T1000 (cell line): ENCODE measurements at regions not wholly inside any gene's neighbourhood (a gene's known extent, or its start where the extent isn't known, plus 50 kb on each side); places are given as distances from the start of the nearest gene placed in this dataset.

Source experiments
- DNase-seq: peaks from one replicate; lab custom pipeline; 2025; ENCODE audit warnings: mixed read lengths; lab: John Stamatoyannopoulos, UW

DNA sequence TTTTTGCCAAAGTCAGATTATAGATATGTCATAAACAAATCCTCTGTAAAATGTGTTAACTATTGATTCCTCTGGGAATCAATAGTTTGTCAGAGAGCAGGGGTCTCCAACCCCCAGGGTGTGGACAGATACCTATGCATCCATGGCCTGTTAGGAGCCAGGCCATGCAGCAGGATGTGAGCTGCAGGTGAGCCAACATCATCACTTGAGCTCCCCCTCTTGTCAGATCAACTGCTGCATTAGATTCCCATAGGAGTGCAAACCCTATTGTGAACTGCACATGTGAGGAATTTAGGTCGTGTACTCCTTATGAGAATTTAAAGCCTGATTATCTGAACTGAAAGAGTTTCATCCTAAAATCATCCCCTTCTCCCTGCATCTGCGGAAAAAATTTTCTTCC, 1365.4 kb downstream of the ARAP2 start:
- DNase-seq, result no peak

DNA sequence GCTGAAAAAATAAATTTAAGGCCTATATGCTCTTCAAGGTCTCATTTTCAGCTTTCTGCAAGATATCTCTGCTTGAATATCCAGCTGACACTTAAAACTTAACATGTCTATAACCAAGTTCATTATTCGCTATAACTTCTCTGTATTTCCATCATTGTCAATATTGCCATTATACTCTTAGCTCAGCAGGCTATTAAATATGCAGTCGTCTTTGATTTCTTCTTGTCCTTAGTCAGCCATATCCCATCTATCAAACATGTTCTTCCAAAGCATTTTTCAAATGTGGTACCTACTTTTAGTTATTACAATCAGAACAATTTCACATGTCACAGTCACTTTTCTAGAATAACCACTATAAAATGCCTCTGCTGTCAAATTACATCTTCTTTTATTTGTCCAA, 1364.1 kb downstream of the ARAP2 start:
- no peak for DNase-seq

DNA sequence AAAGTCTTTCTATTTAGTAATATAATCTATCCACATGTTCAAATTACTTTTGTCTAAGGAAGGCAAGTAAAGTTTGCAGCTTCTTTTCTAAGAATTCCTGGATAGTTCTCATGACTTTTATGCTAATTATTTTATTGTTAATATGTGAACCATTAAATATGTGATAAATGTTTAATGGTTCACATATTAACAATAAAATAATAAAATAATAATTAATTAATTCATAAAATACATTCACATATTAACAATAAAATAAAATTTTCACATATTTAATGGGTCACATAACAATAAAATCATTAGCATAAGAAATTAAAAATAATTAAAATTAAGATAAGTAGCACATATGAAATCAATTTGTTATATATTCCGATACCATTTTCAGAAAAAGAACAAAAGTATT, 1352.4 kb downstream of the ARAP2 start:
- DNase-seq, result no peak

- DNase-seq, result no peak
Observed at GRCh38 chr4:34893382-34893781, 1350.9 kb downstream of the ARAP2 start.

- DNase-seq, result no peak
Observed at GRCh38 chr4:34920032-34920431, 1324.3 kb downstream of the ARAP2 start.

DNA sequence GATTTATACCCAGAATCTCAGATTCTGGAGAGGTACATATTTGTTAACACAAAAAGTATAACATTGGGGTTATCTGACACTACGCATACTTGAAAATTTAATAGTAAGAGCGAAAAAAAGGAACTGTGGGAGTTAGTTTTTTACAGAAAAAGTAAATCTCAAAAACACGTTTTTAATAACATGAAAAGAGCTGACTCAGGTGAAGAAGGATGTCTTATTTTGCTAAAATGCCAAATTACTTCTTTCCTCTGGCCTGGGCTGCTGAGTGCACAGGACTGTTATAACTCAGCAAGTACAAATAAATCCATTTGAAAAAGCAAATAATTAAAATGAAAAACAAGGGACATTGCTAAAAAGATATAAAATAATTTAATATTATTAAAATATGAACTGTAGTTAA, 1322.9 kb downstream of the ARAP2 start:
- no peak for DNase-seq

- DNase-seq, result no peak
Observed at GRCh38 chr4:34922325-34922724, 1322.0 kb downstream of the ARAP2 start.

GRCh38 chr4:34932591-34932990, 1311.7 kb downstream of the ARAP2 start:
- no peak for DNase-seq

DNA sequence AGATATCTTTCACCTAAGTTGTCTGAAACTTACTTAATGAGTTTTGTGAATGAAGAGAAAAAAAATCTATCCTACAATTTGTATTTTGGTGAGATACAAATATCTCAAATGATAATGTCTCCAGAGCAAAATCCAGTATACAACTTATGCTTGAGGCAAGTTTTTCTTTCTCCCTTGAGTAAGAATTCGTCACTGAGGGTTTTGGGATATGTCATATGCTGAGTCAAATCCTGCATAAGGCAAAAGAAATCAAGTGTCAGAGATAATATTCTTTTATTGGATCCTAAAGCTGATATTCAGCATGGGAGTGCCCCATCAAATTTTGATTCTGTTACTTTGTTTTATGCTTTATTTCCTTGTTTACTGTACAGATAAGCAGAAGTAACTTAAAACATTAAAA, 1308.6 kb downstream of the ARAP2 start:
- no peak for DNase-seq

DNA sequence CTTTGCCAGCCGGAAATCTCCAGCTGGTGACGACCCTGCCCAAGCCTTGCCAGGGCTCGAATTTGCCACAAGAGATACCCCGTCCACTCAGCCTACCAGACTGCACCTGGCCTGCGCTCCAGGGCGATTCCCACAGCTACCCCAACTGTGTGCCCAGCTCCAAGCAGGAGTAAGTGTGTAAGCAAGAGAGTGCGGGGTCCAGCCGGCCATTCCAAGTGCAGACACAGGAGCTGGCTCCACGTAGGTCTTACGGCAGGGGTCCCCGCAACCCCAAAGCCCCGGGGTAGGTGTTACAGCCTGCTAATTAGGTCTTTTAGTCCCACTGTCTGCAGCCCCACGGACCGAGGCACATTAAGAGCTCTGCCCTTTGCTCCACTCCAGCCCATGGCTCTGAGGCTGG, 1305.2 kb downstream of the ARAP2 start:
- no peak for DNase-seq

DNA sequence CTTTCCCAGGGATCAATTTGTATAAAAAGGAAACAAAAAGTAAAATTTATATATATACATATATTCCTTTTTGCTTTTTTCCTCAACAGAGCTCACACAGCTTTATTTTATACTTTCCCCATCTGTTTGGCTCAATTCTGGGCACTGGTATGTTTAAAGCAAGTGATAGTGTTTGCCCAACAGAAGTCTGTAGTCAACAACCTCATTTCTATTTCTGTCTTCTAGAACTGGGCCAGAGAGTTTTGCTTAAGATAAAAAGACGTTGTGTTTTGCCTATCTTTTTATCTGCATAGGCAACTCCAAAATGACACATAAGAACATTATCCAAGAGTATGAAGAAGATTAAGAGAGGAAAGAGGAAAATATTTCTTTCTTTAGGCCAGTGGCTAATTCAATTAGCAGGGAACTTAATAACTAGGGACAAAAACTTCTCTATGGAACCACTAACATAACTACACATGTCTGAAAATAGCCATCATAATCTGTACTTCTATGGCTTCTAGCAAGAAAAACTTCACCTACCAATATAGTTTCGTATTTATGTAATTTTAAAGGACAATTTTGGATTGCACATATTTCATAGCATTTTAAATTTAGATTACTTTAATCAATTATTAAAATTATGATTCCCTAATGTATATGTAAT, 1300.5 kb downstream of the ARAP2 start:
- DNase-seq, result no peak

DNA sequence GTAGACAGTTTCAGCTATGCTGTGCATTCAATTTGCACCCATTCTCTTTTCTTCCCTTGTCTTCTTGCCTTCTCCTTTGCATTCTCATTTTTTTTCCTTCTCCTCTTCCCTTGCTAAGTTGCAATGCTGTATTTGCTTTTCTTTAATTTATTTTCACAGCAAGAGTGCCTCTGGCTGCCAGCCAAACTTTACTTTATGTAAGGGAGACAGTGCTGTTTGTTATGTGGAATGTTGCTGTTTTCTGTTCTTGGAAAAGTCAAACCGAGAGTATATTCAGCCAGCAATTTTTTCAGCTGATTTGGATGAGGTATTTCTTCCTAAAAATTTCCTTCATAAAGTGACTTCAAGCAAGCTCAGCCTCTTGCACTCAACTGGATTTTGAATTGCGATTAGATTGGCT, 1293.4 kb downstream of the ARAP2 start:
- DNase-seq, result no peak

DNA sequence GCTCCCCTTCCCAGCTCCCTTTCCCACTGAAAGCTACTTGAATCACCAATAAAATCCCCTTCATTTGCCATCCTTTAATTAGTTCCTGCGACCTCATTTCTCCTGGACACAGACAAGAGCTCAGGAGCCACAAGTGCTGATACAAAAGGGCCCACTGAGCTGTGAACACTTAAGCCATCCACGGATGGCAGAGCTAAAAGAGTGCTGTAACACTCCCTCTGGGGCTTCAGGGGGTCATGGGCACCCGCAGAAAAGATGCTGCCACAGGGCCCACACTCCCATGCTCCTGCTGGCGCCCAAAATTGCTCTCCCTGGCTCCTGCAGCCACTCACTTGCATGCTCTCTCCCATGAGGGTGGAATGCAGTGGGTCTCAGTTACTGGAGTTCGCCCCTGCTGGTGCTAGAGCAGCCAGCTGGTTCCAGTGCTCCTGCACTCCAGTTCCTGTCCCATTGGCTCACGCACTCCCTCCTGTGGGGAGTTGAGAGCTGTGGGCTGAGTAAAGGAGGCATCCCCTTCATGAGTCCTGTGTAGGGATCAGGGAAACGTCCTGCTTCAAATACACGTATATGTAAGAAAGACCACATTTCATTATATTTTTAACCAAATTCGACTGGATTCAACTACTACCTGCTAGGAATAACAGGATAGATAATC, 1291.0 kb downstream of the ARAP2 start:
- DNase-seq, result no peak

- no peak for DNase-seq
Observed at GRCh38 chr4:34964613-34965012, 1279.7 kb downstream of the ARAP2 start.

DNA sequence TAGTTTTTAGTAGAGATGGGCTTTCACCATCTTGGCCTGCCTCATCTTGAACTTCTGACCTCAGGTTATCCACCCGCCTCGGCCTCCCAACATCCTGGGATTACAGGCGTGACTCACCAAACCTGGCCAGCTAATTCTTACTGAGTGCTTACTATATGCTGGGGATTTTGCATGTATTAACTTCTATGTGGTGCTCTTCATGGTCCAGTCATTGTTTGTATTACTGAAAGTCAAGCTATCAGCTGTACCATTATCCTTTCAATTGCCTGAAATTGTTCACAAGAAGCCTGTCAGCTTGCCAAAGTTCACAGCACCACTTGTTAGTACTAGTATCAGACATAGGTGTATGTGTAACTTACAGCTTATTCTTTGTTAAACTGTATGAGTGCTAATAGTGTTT, 1272.1 kb downstream of the ARAP2 start:
- no peak for DNase-seq

DNA sequence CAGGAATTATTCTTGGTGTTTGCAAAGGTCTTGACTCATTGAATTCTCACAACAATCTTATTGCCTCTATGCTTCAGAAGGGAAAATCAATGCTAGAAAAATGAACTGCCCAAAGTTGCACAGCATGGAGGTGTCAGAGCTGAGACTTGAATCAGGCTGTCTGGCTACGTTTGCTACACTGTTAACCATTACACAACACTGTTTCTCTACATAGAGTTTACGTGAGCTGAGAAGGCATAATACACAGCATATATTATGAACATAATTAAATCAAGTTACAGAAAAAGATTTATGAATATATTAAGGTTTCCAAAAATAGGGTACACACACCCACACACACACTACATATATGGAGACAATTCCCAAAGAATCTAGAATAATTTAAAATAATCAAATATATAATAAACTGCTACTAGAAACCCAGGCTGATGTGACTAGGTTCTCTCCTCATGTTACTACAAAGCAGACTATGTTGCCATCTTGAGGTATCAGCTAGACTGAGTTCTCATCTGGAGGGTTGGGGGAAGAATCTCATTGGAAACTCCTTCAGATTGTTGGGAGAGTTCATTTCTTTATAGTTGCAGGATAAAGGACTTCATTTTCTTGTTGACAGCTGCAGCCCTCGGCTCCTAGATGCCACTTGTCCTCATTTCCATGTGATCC, 1270.5 kb downstream of the ARAP2 start:
- DNase-seq, result no peak

DNA sequence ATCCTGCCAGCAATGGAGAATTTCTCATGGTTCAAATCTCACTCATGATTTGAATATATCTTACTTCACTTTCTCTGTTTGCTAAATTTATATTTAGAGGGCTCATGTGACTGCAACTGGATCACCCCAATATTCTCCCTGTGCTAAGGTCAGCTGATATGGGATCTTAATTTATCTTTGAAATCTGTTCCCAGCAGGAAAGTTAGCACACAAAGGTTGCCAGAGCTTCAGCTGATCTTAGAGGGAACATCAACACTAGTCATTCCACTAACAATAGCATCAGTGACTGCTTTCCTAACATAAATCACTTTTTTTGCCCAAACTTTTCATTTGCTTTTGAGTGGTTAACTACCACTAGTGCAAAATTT, 1270.0 kb downstream of the ARAP2 start:
- no peak for DNase-seq

DNA sequence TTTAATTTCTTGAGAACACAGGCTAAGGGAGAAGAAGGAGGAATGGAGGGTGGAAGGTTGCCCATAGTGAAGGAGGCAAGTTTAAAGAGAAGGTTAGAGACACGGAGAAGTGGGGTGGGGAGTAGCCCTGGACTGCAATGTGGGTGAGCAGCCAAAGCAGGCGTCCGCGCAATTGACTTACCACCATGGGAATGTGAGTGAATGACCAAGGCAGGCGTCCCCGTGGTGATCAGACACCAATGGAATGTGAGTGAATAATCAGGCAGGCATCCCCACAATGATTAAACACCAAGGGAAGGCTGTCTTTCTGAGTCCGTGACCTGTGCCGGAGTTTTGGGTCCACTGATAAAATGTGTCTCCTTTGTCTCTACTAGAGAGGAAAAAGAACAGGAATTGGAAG, 1223.1 kb downstream of the ARAP2 start:
- peak; percentile 43 for DNase-seq

- DNase-seq, result no peak
Observed at GRCh38 chr4:35025152-35025834, 1219.0 kb downstream of the ARAP2 start.

- DNase-seq, result no peak
Observed at GRCh38 chr4:35038079-35038805, 1206.1 kb downstream of the ARAP2 start.

- DNase-seq, result no peak
Observed at GRCh38 chr4:35038845-35039244, 1205.5 kb downstream of the ARAP2 start.

DNA sequence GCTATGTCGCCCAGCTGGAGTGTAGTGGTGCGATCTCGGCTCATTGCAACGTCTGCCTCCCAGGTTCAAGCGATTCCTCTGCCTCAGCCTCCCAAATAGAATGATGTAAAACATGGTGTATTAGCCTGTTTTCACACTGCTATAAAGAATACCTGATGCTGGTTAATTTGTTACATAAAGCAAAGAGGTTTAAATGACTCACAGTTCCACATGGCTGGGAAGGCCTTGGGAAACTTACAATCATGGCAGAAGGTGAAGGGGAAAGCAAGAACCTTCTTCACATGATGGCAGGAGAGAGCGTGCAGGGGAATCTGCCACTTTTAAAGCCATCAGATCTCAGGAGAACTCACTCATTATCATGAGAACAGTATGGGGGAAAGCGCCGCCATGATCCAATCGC, 1191.8 kb downstream of the ARAP2 start:
- DNase-seq, result no peak
